Vagina (tissue), 2 donors: ENCODE measurements at regions not wholly inside any gene's neighbourhood (a gene's known extent, or its start where the extent isn't known, plus 50 kb on each side); places are given as distances from the start of the nearest gene placed in this dataset.

Experiments
- POLR2A ChIP-seq, 2 donors: fragments of 450-650 bp; IDR thresholded peaks; one replicate each; pipeline ENCODE4 v1.6.1; 2017; ENCODE audit warnings: antibody characterized with exemption in 2 of 2, mild to moderate bottlenecking in 2 of 2, moderate library complexity in 2 of 2
- TF ChIP-seq, protein P1 (sequence below), 3 experiments: fragments of 450-650 bp in 2 of 3; fragments of 200-600 bp in 1 of 3; sonication (generic) in 1 of 3; IDR thresholded peaks; one replicate each; pipeline ENCODE4 v1.5.1; 2017 to 2019; ENCODE audit warnings: antibody characterized with exemption in 3 of 3, mild to moderate bottlenecking in 2 of 3, moderate library complexity in 2 of 3

DNA sequence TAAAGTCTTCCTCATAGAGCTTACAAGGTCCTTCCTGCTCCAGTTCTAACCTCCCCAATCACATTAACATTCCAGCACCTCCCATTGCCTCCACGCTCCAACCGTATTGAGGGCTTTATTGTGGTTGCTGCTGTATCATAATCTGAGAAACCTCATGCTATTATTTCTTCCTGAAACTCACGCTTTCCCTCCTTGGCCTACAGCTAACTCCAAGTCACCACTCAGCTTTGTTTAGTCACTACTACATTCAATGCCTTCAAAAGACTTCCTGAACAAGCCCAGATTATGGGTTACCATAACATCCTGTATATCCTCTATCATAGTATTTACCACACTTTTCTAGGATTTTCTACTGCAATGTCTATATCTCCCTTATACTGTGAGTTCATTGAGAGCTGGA is 230.4 kb downstream of the IKZF2 start:
- TF ChIP-seq, protein P1, sequence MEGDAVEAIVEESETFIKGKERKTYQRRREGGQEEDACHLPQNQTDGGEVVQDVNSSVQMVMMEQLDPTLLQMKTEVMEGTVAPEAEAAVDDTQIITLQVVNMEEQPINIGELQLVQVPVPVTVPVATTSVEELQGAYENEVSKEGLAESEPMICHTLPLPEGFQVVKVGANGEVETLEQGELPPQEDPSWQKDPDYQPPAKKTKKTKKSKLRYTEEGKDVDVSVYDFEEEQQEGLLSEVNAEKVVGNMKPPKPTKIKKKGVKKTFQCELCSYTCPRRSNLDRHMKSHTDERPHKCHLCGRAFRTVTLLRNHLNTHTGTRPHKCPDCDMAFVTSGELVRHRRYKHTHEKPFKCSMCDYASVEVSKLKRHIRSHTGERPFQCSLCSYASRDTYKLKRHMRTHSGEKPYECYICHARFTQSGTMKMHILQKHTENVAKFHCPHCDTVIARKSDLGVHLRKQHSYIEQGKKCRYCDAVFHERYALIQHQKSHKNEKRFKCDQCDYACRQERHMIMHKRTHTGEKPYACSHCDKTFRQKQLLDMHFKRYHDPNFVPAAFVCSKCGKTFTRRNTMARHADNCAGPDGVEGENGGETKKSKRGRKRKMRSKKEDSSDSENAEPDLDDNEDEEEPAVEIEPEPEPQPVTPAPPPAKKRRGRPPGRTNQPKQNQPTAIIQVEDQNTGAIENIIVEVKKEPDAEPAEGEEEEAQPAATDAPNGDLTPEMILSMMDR (IDR thresholded peaks at IDR 0.05) = no peak
- no peak for TF ChIP-seq POLR2A (IDR thresholded peaks at IDR 0.05)
